SK-N-MC (cell line): ENCODE measurements at regions not wholly inside any gene's neighbourhood (a gene's known extent, or its start where the extent isn't known, plus 50 kb on each side); places are given as distances from the start of the nearest gene placed in this dataset.

ENCODE experiments used
- EZH2 ChIP-seq: fragments of 200-600 bp; sonication (generic); IDR thresholded peaks from one replicate; pipeline ENCODE4 v1.6.1; 2017; ENCODE audit warnings: antibody characterized with exemption
- POLR2AphosphoS5 ChIP-seq: IDR thresholded peaks from 2 replicates; pipeline ENCODE4 v1.6.1; 2012; ENCODE audit warnings: mild to moderate bottlenecking, low read depth, low read length, borderline replicate concordance

GRCh38 chr14:25246751-25247150, 196.8 kb upstream of the STXBP6 start:
- TF ChIP-seq POLR2AphosphoS5 (no peak), EZH2 (no peak)
